ENCODE measurements at regions not wholly inside any gene's neighbourhood (a gene's known extent, or its start where the extent isn't known, plus 50 kb on each side); places are given as distances from the start of the nearest gene placed in this dataset.

- TF ChIP-seq ZNF395 (CRISPR knock-in tag; IDR thresholded peaks at IDR 0.05) (no peak), ZNF140 (CRISPR knock-in tag; IDR thresholded peaks at IDR 0.05) (no peak)
Measured at GRCh38 chr1:59028048-59028447, 244.2 kb upstream of the JUN start (continued).

- CTCF ChIA-PET (ENCODE audit: low intra/inter-chr PET ratio), result no interaction called here
- POLR2A ChIA-PET, result interaction anchor here (1.0 to 1.8 kb wide), 4 partner anchors 9 to 248 kb away, joined by 3 to 9 read pairs (median 4); no protein-coding TSS in a partner anchor
- no peak for FAIRE-seq
- no peaks in the 10 kb centered on the region for H3K9me1 ChIP-seq (ENCODE audit: control insufficient read depth, insufficient read depth, low read length)
- H3K79me2 ChIP-seq (ENCODE audit: control insufficient read depth, insufficient read depth, low read length), result no peaks in the 10 kb centered on the region
- H2AFZ ChIP-seq (ENCODE audit: low read depth, low read length), result no peak overlapping the region
- H3K9me3 ChIP-seq (replicated peaks; ENCODE audit: control insufficient read depth, insufficient read depth, low read depth, low read length), result no peaks in the 10 kb centered on the region
- 16% methylated on average over 5 of the region's 5 CpGs for WGBS (ENCODE audit: insufficient coverage, low coverage, missing lambda C conversion rate)
- no peak for ATAC-seq
- no peak overlapping the region for H3K9ac ChIP-seq (ENCODE audit: insufficient read depth in 1 of 2, low read depth in 2 of 2, low read length in 2 of 2)
- BruUV-seq (replicated peaks), result no TSS peak
- no peak overlapping the region for H3K27ac ChIP-seq (ENCODE audit: extremely low read depth, low read depth, low read length)
- peaks cover 0 to 4% of the 10 kb centered on the region in 2 experiments; a peak in 1 of 5 replicates for H3K4me1 ChIP-seq (replicated peaks in 1 of 2; ENCODE audit: control insufficient read depth in 2 of 2, insufficient read depth in 2 of 2, low read length in 2 of 2)
- H3K4me3 ChIP-seq, result no peak overlapping the region
- no peaks in the 10 kb centered on the region for H3K36me3 ChIP-seq (ENCODE audit: control insufficient read depth, insufficient read depth, low read length)
- DNase-seq (ENCODE audit: extremely low read depth in 1 of 4, low spot score in 3 of 4), result no peak
- peaks cover 0 to 17% of the 10 kb centered on the region in 2 experiments; a peak in 3 of 5 replicates for H3K27me3 ChIP-seq (ENCODE audit: control insufficient read depth in 2 of 2, insufficient read depth in 2 of 2, low read length in 2 of 2)
- in situ Hi-C loops (cut with MboI) (no loop called here), intact Hi-C loops (cut with micrococcal nuclease) (no loop called here)
- no peaks in the 10 kb centered on the region for H4K20me1 ChIP-seq (replicated peaks; ENCODE audit: control insufficient read depth, insufficient read depth, low read length)
- H3K4me2 ChIP-seq (ENCODE audit: insufficient read depth, low read length), result no peak overlapping the region
- no peak for TF ChIP-seq RERE (CRISPR knock-in tag; IDR thresholded peaks at IDR 0.05; ENCODE audit: borderline replicate concordance)
- 0 out of 2 replicates have a peak, but pooled peaks have one; percentile 20 for TF ChIP-seq CBFA2T3 (IDR thresholded peaks at IDR 0.05)
- no peak for TF ChIP-seq GTF2A2 (tag; IDR thresholded peaks at IDR 0.05)
- TF ChIP-seq ZC3H4 (CRISPR knock-in tag; IDR thresholded peaks at IDR 0.05; ENCODE audit: borderline replicate concordance), result no peak
- peak; percentile 90 for TF ChIP-seq MEIS2 (IDR thresholded peaks at IDR 0.05; ENCODE audit: partially characterized antibody)
- no peak for TF ChIP-seq TEAD1 (CRISPR knock-in tag; IDR thresholded peaks at IDR 0.05)
- TF ChIP-seq FOSL1 (tag; conservative IDR thresholded peaks at IDR 0.05), result no peak; the same call in 1 of the 2 replicates
- no peak for TF ChIP-seq OTX1 (CRISPR knock-in tag; IDR thresholded peaks at IDR 0.05)
- TF ChIP-seq HNRNPLL (IDR thresholded peaks at IDR 0.05; ENCODE audit: low read depth, low read length, poor library complexity, severe bottlenecking), result no peak
- TF ChIP-seq RAD21 (CRISPR knock-in tag; conservative IDR thresholded peaks at IDR 0.05 in 1 of 2, IDR thresholded peaks at IDR 0.05 in 1 of 2), result peak in 1 of 2 experiments; percentile 19; a peak in 1 of 4 replicates
Measured at GRCh38 chr1:59029411-59030167, 245.7 kb upstream of the JUN start.
